ENCODE measurements at regions not wholly inside any gene's neighbourhood (a gene's known extent, or its start where the extent isn't known, plus 50 kb on each side); places are given as distances from the start of the nearest gene placed in this dataset.
"Not testable (repeated sequence)": the region's sequence is repeated elsewhere in the genome, so short reads cannot be mapped to it uniquely, and the experiment has no call there.

DNA sequence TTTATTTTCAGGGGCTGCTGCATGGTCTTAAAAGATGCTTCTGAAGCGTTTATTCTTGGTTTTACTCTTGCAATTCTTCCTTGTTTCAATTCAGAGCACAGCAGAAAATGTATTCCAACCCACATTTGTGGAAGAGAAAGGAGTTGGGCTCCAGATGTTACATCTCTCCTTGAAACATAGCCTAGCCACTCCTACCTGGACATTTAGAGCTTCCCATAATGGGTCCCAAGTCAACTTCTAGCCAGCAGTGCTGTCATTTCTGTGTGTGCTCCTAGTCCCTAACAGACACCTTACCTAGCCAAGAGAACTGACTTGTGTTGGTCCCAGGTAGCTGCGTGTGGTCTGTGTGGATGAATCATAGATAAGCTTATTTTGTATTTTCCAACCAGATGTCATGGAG, 61.2 kb upstream of the ANKRD55 start:
- no peak overlapping the region for H3K4me3 ChIP-seq (ENCODE audit: low read depth, low read length)
- no peaks in the 10 kb centered on the region for H3K79me2 ChIP-seq (ENCODE audit: control insufficient read depth, insufficient read depth, low read length, unreplicated experiment)
- H3K27me3 ChIP-seq (ENCODE audit: insufficient read depth, low read length), result no peaks in the 10 kb centered on the region
- H3K4me1 ChIP-seq (ENCODE audit: control insufficient read depth, insufficient read depth, low read length, unreplicated experiment), result peaks cover 18% of the 10 kb centered on the region
- no peak overlapping the region for H2AFZ ChIP-seq (ENCODE audit: low read length, unreplicated experiment)
- H3K27ac ChIP-seq (ENCODE audit: low read depth, low read length), result no peak overlapping the region
- H3K36me3 ChIP-seq (ENCODE audit: insufficient read depth, low read length), result no peaks in the 10 kb centered on the region

DNA sequence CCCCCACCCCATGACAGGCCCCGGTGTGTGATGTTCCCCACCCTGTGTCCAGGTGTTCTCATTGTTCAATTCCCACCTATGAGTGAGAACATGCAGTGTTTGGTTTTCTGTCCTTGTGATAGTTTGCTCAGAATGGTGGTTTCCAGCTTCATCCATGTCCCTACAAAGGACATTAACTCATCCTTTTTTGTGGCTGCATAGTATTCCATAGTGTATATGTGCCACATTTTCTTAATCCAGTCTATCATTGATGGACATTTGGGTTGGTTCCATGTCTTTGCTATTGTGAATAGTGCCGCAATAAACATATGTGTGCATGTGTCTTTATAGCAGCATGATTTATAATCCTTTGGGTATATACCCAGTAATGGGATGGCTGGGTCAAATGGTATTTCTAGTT, 59.7 kb upstream of the ANKRD55 start:
- H3K27me3 ChIP-seq (ENCODE audit: insufficient read depth, low read length); H2AFZ ChIP-seq (ENCODE audit: low read length, unreplicated experiment); H3K36me3 ChIP-seq (ENCODE audit: insufficient read depth, low read length); H3K79me2 ChIP-seq (ENCODE audit: control insufficient read depth, insufficient read depth, low read length, unreplicated experiment); H3K27ac ChIP-seq (ENCODE audit: low read depth, low read length); H3K4me3 ChIP-seq (ENCODE audit: low read depth, low read length): not testable (repeated sequence)
- H3K4me1 ChIP-seq (ENCODE audit: control insufficient read depth, insufficient read depth, low read length, unreplicated experiment), result peaks cover 18% of the 10 kb centered on the region

DNA sequence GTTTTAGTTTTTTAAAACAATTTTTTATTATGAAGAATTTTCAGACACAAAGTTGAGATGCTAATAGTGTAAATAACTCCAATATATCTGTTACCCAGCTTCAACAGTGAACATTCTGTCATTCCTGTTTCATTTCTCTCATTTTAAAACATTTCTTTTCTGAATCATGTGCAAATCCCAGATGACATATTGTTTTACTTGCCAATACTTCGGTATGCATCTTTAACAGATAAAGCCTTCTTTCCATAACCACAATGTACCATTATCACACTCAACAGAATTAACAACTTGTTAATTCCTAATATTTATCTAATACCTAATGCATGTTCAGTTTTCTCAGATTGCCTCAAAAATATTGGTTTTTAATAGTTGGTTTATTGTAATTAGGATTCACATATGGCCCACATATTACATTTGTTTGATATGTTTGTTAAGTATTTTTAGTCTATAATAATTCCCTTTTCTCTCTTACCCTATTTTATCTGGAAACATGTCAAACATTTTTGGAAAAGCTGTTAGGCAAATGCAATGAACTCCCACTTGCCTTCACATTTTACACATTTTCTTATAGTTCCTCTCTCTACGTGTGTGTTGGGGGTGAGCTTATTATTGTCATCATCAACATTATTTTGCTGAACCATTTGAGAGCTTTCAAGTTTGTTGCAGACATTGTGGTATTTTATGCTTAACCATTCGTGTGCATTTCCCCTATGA, 58.7 kb upstream of the ANKRD55 start:
- Histone ChIP-seq H3K27me3 (ENCODE audit: insufficient read depth, low read length) (no peaks in the 10 kb centered on the region), H2AFZ (ENCODE audit: low read length, unreplicated experiment) (no peak overlapping the region), H3K36me3 (ENCODE audit: insufficient read depth, low read length) (no peaks in the 10 kb centered on the region), H3K79me2 (ENCODE audit: control insufficient read depth, insufficient read depth, low read length, unreplicated experiment) (no peaks in the 10 kb centered on the region), H3K27ac (ENCODE audit: low read depth, low read length) (no peak overlapping the region), H3K4me1 (ENCODE audit: control insufficient read depth, insufficient read depth, low read length, unreplicated experiment) (peaks cover 18% of the 10 kb centered on the region), H3K4me3 (ENCODE audit: low read depth, low read length) (no peak overlapping the region)

DNA sequence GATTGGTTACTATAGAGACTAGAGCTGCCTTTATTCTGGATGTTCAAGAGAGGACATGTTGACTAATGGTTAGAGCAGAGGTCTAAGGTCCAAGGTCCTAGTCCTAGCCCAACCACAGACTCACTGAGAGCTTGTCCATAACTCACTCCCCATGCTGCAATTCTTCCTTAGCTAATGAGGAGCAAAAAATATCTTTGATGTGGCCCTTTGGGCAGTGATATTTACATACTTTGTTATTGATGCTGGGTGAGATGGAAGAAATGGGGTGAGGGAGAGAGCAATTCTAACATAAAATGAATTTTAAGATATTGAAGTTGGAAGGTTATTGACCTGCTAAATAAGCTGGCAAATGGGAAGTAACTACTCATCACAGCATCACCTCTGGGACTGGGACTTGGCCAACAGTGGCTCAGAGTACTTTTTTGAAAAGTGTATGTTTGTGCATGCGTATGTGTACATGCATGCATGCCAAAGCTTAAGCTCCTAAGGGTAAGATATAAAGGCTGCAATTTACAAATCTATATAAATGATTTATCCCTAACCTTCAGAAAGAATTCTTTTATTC, 58.0 kb upstream of the ANKRD55 start:
- Histone ChIP-seq H3K4me3 (ENCODE audit: low read depth, low read length) (no peak overlapping the region), H3K4me1 (ENCODE audit: control insufficient read depth, insufficient read depth, low read length, unreplicated experiment) (peaks cover 18% of the 10 kb centered on the region), H3K27ac (ENCODE audit: low read depth, low read length) (no peak overlapping the region), H3K27me3 (ENCODE audit: insufficient read depth, low read length) (no peaks in the 10 kb centered on the region), H2AFZ (ENCODE audit: low read length, unreplicated experiment) (no peak overlapping the region), H3K36me3 (ENCODE audit: insufficient read depth, low read length) (no peaks in the 10 kb centered on the region), H3K79me2 (ENCODE audit: control insufficient read depth, insufficient read depth, low read length, unreplicated experiment) (no peaks in the 10 kb centered on the region)

DNA sequence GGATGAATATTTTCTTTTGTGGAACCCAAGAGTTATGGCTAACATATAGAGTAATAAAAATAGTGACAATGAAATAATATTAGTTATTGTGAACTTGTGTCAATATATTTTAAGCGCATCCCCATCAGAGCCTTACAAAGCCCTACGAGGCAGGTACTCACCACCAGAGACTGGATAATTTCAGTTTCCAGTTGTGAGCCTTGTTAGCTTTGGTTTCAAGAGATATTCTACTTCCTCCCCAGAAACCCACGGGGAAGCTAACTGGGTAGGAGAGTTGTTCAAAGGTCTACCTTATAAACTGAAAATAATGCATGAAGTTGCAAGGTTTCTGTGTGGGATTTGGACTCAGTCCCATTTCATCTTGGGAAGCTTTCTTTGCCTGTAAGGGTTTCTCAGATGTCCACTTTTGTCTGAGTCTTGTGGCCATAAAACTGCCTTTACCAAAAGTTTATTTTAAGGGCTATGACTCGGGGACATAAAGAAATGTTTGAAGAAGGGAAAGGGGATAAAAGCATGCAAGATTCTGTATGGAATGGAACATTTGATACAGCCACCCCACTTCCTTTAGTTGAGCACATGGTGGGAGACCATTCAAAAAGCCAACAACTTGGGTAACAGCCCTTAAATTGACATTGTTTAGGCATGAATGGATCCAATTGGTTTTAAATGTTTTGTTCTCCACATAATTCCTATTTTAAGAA, 57.4 kb upstream of the ANKRD55 start:
- H3K27ac ChIP-seq (ENCODE audit: low read depth, low read length), result no peak overlapping the region
- H3K27me3 ChIP-seq (ENCODE audit: insufficient read depth, low read length), result no peaks in the 10 kb centered on the region
- no peaks in the 10 kb centered on the region for H3K79me2 ChIP-seq (ENCODE audit: control insufficient read depth, insufficient read depth, low read length, unreplicated experiment)
- no peak overlapping the region for H2AFZ ChIP-seq (ENCODE audit: low read length, unreplicated experiment)
- H3K4me3 ChIP-seq (ENCODE audit: low read depth, low read length), result no peak overlapping the region
- no peaks in the 10 kb centered on the region for H3K36me3 ChIP-seq (ENCODE audit: insufficient read depth, low read length)
- H3K4me1 ChIP-seq (ENCODE audit: control insufficient read depth, insufficient read depth, low read length, unreplicated experiment), result peaks cover 18% of the 10 kb centered on the region

- H3K27ac ChIP-seq (ENCODE audit: low read depth, low read length), result no peak overlapping the region
- no peaks in the 10 kb centered on the region for H3K27me3 ChIP-seq (ENCODE audit: insufficient read depth, low read length)
- H3K36me3 ChIP-seq (ENCODE audit: insufficient read depth, low read length), result no peaks in the 10 kb centered on the region
- H3K79me2 ChIP-seq (ENCODE audit: control insufficient read depth, insufficient read depth, low read length, unreplicated experiment), result no peaks in the 10 kb centered on the region
- no peak overlapping the region for H3K4me3 ChIP-seq (ENCODE audit: low read depth, low read length)
- no peak overlapping the region for H2AFZ ChIP-seq (ENCODE audit: low read length, unreplicated experiment)
- peaks cover 18% of the 10 kb centered on the region for H3K4me1 ChIP-seq (ENCODE audit: control insufficient read depth, insufficient read depth, low read length, unreplicated experiment)
Measured at GRCh38 chr5:56289602-56289987, 56.5 kb upstream of the ANKRD55 start.

DNA sequence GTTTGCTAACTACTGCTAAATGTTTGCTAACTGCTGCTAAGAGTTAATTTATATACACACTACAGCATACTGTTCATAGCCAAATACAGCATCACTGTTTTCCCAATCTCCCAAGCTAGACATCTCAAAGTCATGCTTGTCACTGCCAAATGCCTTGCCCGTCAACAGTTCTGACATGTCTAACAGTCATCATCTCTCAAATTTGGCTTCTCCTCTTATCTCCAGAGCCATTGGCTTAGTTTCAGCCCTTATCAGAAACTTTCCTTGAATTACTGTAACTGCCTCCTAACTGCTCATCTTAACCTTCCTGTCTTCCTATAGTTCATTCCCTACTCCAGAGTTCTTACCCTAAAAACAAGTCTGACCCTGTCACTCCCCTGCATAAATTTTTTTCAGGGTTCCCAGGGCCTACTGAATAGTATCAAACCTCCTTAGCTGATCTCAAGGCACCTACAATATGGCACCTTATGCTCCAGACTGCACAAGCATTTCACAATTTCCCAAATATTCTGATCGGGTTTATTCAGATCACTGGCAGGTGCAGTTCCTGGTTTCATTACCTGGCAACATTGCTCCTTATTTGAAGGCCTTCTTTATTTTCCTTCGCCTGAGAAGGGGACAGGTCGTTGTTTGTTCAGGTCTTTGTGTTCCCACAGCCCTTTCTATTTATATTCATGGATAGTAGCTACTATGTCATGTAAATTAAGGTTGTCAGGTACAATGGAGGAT, 55.9 kb upstream of the ANKRD55 start:
- peaks cover 18% of the 10 kb centered on the region for H3K4me1 ChIP-seq (ENCODE audit: control insufficient read depth, insufficient read depth, low read length, unreplicated experiment)
- no peaks in the 10 kb centered on the region for H3K79me2 ChIP-seq (ENCODE audit: control insufficient read depth, insufficient read depth, low read length, unreplicated experiment)
- H3K36me3 ChIP-seq (ENCODE audit: insufficient read depth, low read length), result no peaks in the 10 kb centered on the region
- H3K4me3 ChIP-seq (ENCODE audit: low read depth, low read length), result no peak overlapping the region
- no peak overlapping the region for H2AFZ ChIP-seq (ENCODE audit: low read length, unreplicated experiment)
- H3K27me3 ChIP-seq (ENCODE audit: insufficient read depth, low read length), result no peaks in the 10 kb centered on the region
- H3K27ac ChIP-seq (ENCODE audit: low read depth, low read length), result no peak overlapping the region

DNA sequence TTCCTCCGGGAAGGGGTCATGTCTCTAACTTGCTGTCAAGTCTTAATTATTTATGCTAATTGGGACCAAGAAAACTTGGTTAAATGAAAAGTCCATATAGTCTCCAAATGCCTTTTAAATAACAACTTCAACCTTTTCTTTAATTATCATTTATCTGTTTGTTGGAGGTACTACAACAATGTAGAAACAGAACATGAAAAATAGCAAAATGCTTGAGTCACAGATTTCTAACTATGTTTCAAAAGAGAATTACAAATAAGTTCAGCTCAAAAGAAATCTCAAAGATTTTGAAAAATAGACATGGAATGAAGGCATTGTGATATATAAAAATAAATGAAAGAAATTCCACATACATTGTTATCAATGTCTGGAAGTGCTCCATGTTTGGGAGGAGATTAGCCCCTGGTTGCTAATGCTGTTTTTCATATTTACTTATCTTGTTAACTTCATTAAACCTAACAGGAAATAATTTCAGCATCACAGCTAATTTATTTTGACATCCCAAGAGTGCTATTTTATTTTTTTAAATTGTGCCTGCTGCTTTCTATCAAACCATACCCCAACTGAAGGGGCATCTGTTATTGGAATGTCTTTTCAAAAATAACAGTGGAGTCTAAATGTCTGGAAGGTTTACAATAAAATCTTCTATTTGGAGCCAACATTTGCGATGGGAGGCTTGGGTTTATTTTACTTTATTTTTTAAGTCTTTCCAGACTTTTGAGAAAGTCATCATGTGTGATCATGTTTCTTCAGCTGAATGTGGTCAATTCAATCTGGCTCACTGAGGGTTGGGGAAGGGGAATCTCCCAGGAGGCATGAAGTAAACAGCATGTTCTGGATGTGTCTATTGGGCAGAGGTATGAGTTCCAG, 53.1 kb upstream of the ANKRD55 start:
- no peaks in the 10 kb centered on the region for H3K79me2 ChIP-seq (ENCODE audit: control insufficient read depth, insufficient read depth, low read length, unreplicated experiment)
- no peaks in the 10 kb centered on the region for H3K36me3 ChIP-seq (ENCODE audit: insufficient read depth, low read length)
- H2AFZ ChIP-seq (ENCODE audit: low read length, unreplicated experiment), result no peak overlapping the region
- H3K4me1 ChIP-seq (ENCODE audit: control insufficient read depth, insufficient read depth, low read length, unreplicated experiment), result peaks cover 13% of the 10 kb centered on the region
- H3K27ac ChIP-seq (ENCODE audit: low read depth, low read length), result no peak overlapping the region
- no peaks in the 10 kb centered on the region for H3K27me3 ChIP-seq (ENCODE audit: insufficient read depth, low read length)
- no peak overlapping the region for H3K4me3 ChIP-seq (ENCODE audit: low read depth, low read length)

GRCh38 chr5:56282951-56283350, 49.8 kb upstream of the ANKRD55 start:
- Histone ChIP-seq H3K4me3 (ENCODE audit: low read depth, low read length) (no peak overlapping the region), H3K79me2 (ENCODE audit: control insufficient read depth, insufficient read depth, low read length, unreplicated experiment) (no peaks in the 10 kb centered on the region), H3K27me3 (ENCODE audit: insufficient read depth, low read length) (no peaks in the 10 kb centered on the region), H2AFZ (ENCODE audit: low read length, unreplicated experiment) (no peak overlapping the region), H3K27ac (ENCODE audit: low read depth, low read length) (no peak overlapping the region), H3K36me3 (ENCODE audit: insufficient read depth, low read length) (no peaks in the 10 kb centered on the region), H3K4me1 (ENCODE audit: control insufficient read depth, insufficient read depth, low read length, unreplicated experiment) (peaks cover 26% of the 10 kb centered on the region)
